GM23338 (cell line): ENCODE measurements at regions not wholly inside any gene's neighbourhood (a gene's known extent, or its start where the extent isn't known, plus 50 kb on each side); places are given as distances from the start of the nearest gene placed in this dataset.
A peak's percentile ranks its signal among the peaks of the same experiment; 100 is the strongest.

Experiments used
- ATAC-seq: fragments of 200-7000 bp; cut with Tn5 transposase; 3 replicates; pipeline ENCODE4 v1.9.1; 2020
- DNase-seq: peaks from one replicate; pipeline ENCODE4 v3.0.0-alpha.2; 2015; ENCODE audit warnings: low spot score
- H2AFZ ChIP-seq: fragments of 200-600 bp; sonication (generic); 2 replicates; pipeline ENCODE4 v1.8.0; 2016; ENCODE audit warnings: antibody characterized with exemption, mild to moderate bottlenecking, moderate library complexity
- H3F3A ChIP-seq: fragments of 200-600 bp; sonication (generic); replicated peaks from 2 replicates; pipeline ENCODE4 v1.8.0; 2017; ENCODE audit warnings: antibody characterized with exemption, mixed run types, low read depth
- H3K27ac ChIP-seq: fragments of 200-600 bp; sonication (generic); 2 replicates; pipeline ENCODE4 v1.6.1; 2016; ENCODE audit warnings: low read depth
- H3K27me3 ChIP-seq: fragments of 200-600 bp; sonication (generic); 2 replicates; pipeline ENCODE4 v1.8.0; 2016; ENCODE audit warnings: mild to moderate bottlenecking, mixed run types, moderate library complexity; ENCODE audit not compliant: insufficient read depth
- H3K36me3 ChIP-seq: fragments of 200-600 bp; sonication (generic); 2 replicates; pipeline ENCODE4 v1.8.0; 2016; ENCODE audit warnings: mild to moderate bottlenecking; ENCODE audit not compliant: insufficient read depth
- H3K4me1 ChIP-seq: fragments of 200-600 bp; sonication (generic); 2 replicates; pipeline ENCODE4 v1.8.0; 2016; ENCODE audit warnings: mild to moderate bottlenecking, moderate library complexity; ENCODE audit not compliant: insufficient read depth
- H3K4me2 ChIP-seq: fragments of 200-600 bp; sonication (generic); 2 replicates; pipeline ENCODE4 v1.7.1; 2017; ENCODE audit warnings: mixed run types
- H3K4me3 ChIP-seq: fragments of 200-600 bp; sonication (generic); 2 replicates; pipeline ENCODE4 v1.6.1; 2016; ENCODE audit warnings: mixed run types
- H3K79me2 ChIP-seq: fragments of 200-600 bp; sonication (generic); replicated peaks from 2 replicates; pipeline ENCODE4 v1.8.0; 2017; ENCODE audit warnings: mild to moderate bottlenecking; ENCODE audit not compliant: insufficient read depth
- H3K9me2 ChIP-seq: fragments of 200-600 bp; sonication (generic); 2 replicates; pipeline ENCODE4 v1.8.0; 2017; ENCODE audit not compliant: insufficient read depth
- H4K20me1 ChIP-seq: fragments of 200-600 bp; sonication (generic); replicated peaks from 2 replicates; pipeline ENCODE4 v1.8.0; 2017; ENCODE audit warnings: mild to moderate bottlenecking; ENCODE audit not compliant: insufficient read depth
- H3K27ac Mint-ChIP-seq: 2 replicates; pipeline ENCODE4 v1.8.0; 2020; ENCODE audit warnings: inconsistent platforms, mild to moderate bottlenecking, moderate library complexity, mixed read lengths
- H3K27me3 Mint-ChIP-seq: 3 replicates; pipeline ENCODE4 v1.8.0; 2022; ENCODE audit warnings: low read depth, mild to moderate bottlenecking, moderate library complexity, mixed read lengths, inconsistent platforms; ENCODE audit not compliant: insufficient read depth, poor library complexity
- H3K36me3 Mint-ChIP-seq: 3 replicates; pipeline ENCODE4 v1.8.0; 2021; ENCODE audit warnings: low read depth, mild to moderate bottlenecking, inconsistent platforms, moderate library complexity, mixed read lengths
- H3K4me1 Mint-ChIP-seq: 3 replicates; pipeline ENCODE4 v1.8.0; 2020; ENCODE audit warnings: mild to moderate bottlenecking, inconsistent platforms, mixed read lengths
- H3K4me3 Mint-ChIP-seq: 3 replicates; pipeline ENCODE4 v1.8.0; 2021; ENCODE audit warnings: moderate library complexity, mild to moderate bottlenecking, inconsistent platforms, mixed read lengths
- H3K9me3 Mint-ChIP-seq: 3 replicates; pipeline ENCODE4 v1.8.0; 2020; ENCODE audit warnings: moderate library complexity, mild to moderate bottlenecking, inconsistent platforms, mixed read lengths
- CREB1 ChIP-seq: fragments of 250-450 bp; sonication (Bioruptor Pico); IDR thresholded peaks from 2 replicates; pipeline ENCODE4 v1.5.0; 2020; ENCODE audit warnings: low read depth, mild to moderate bottlenecking, moderate library complexity
- EZH2 ChIP-seq: fragments of 200-600 bp; sonication (generic); IDR thresholded peaks from one replicate; pipeline ENCODE4 v1.8.0; 2017; ENCODE audit warnings: antibody characterized with exemption, mild to moderate bottlenecking, low read depth; ENCODE audit not compliant: unreplicated experiment
- EZH2phosphoT487 ChIP-seq: fragments of 200-600 bp; sonication (generic); IDR thresholded peaks from one replicate; pipeline ENCODE4 v1.8.1; 2018; ENCODE audit warnings: antibody characterized with exemption; ENCODE audit not compliant: unreplicated experiment
- JUNB ChIP-seq: IDR thresholded peaks from one replicate; pipeline ENCODE4 v1.6.1; 2016; ENCODE audit warnings: antibody characterized with exemption; ENCODE audit not compliant: unreplicated experiment
- NANOG ChIP-seq: IDR thresholded peaks from 2 replicates; pipeline ENCODE4 v1.6.1; 2016; ENCODE audit warnings: antibody characterized with exemption, borderline replicate concordance
- POLR2AphosphoS5 ChIP-seq: IDR thresholded peaks from 2 replicates; pipeline ENCODE4 v1.6.1; 2016; ENCODE audit warnings: antibody characterized with exemption, low read depth
- STAT1 ChIP-seq: IDR thresholded peaks from one replicate; pipeline ENCODE4 v1.6.1; 2016; ENCODE audit warnings: antibody characterized with exemption; ENCODE audit not compliant: unreplicated experiment
- ZNF114 ChIP-seq: fragments of 250-450 bp; sonication (Bioruptor Pico); IDR thresholded peaks from 2 replicates; pipeline ENCODE4 v1.5.0; 2020; ENCODE audit warnings: mild to moderate bottlenecking, moderate library complexity
- ZNF331 ChIP-seq: fragments of 250-450 bp; sonication (Bioruptor Pico); IDR thresholded peaks from 2 replicates; pipeline ENCODE4 v1.5.0; 2020; ENCODE audit warnings: low read depth, mild to moderate bottlenecking, moderate library complexity
- TF ChIP-seq, protein P1 (sequence below), 2 experiments: fragments of 200-600 bp in 1 of 2; sonication (generic) in 1 of 2; conservative IDR thresholded peaks; 2 replicates each; pipeline versions ENCODE4 v1.5.1 to v1.6.1; 2016 to 2017; ENCODE audit warnings: antibody characterized with exemption in 2 of 2, low read depth in 2 of 2, mild to moderate bottlenecking in 2 of 2, moderate library complexity in 1 of 2
- TF ChIP-seq, protein P2 (sequence below): IDR thresholded peaks from one replicate; pipeline ENCODE4 v1.6.1; 2018; ENCODE audit warnings: antibody characterized with exemption; ENCODE audit not compliant: unreplicated experiment

DNA sequence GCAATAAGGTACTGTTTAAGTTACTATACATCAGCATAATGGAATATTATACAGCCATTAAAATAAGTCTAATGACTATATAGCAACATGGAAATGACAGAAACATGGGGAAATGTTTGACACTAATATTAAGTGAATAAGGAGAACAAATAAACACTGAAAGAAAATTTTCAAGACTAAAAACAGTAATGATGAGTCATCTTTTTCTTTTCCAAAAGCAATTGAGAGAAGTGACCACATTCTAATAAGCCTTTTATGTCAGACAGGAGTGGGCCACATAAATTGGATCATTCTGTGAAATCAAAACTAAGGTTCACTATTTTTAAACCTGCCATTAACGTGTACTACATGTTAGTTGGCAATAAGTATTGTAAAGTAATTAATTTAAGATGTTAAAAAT, 187.5 kb downstream of the AHR start:
- no peaks in the 10 kb centered on the region for H3F3A ChIP-seq
- no peaks in the 10 kb centered on the region for H3K9me3 Mint-ChIP-seq

DNA sequence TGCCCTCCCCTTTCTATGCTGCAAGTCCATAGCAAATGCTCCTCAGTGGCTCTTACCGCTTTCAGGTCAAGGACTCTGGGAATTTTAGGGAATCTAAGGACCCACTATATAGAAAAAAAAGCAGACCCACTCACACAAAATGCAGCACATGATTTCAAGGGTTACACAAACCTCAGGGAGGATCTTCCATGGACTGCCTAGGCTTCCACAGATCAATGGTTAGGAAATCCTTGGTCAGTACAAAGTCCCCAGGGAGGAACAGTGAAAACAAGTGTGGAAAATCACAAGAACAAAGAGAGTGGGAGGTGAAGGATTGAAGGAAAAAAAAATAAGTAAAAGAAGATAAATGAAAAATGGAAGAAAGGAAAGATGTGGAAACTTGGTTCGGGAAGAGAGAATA, 188.4 kb downstream of the AHR start:
- Histone ChIP-seq H4K20me1 (no peaks in the 10 kb centered on the region), H3K4me3 (no peak overlapping the region), H3F3A (no peaks in the 10 kb centered on the region), H3K27me3 (no peaks in the 10 kb centered on the region), H3K36me3 (no peaks in the 10 kb centered on the region), H2AFZ (no peak overlapping the region; the same call in 1 of the 2 replicates), H3K4me1 (0 out of 2 replicates have a peak, but pooled peaks cover 7% of the 10 kb centered on the region), H3K27ac (no peak overlapping the region), H3K79me2 (no peaks in the 10 kb centered on the region), H3K4me2 (no peak overlapping the region), H3K9me2 (peaks cover 7% of the 10 kb centered on the region)
- TF ChIP-seq EZH2phosphoT487 (no peak), POLR2AphosphoS5 (no peak)
- TF ChIP-seq, protein P1, sequence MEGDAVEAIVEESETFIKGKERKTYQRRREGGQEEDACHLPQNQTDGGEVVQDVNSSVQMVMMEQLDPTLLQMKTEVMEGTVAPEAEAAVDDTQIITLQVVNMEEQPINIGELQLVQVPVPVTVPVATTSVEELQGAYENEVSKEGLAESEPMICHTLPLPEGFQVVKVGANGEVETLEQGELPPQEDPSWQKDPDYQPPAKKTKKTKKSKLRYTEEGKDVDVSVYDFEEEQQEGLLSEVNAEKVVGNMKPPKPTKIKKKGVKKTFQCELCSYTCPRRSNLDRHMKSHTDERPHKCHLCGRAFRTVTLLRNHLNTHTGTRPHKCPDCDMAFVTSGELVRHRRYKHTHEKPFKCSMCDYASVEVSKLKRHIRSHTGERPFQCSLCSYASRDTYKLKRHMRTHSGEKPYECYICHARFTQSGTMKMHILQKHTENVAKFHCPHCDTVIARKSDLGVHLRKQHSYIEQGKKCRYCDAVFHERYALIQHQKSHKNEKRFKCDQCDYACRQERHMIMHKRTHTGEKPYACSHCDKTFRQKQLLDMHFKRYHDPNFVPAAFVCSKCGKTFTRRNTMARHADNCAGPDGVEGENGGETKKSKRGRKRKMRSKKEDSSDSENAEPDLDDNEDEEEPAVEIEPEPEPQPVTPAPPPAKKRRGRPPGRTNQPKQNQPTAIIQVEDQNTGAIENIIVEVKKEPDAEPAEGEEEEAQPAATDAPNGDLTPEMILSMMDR (conservative IDR thresholded peaks at IDR 0.05; ENCODE audit: low read depth in 2 of 2) = no peak
- ATAC-seq (no peak), DNase-seq (no peak)
- Mint-ChIP-seq H3K4me1 (peaks cover 17% of the 10 kb centered on the region), H3K9me3 (no peaks in the 10 kb centered on the region), H3K27ac (no peak overlapping the region), H3K27me3 (peaks cover 2% of the 10 kb centered on the region), H3K4me3 (no peak overlapping the region), H3K36me3 (no peaks in the 10 kb centered on the region)

More for the DNA sequence above, 187.5 kb downstream of the AHR start:
- Histone ChIP-seq H3K36me3 (no peaks in the 10 kb centered on the region), H3K4me3 (no peak overlapping the region), H3K79me2 (no peaks in the 10 kb centered on the region), H4K20me1 (no peaks in the 10 kb centered on the region), H3K27me3 (no peaks in the 10 kb centered on the region), H3K27ac (no peak overlapping the region), H3K9me2 (peaks cover 7% of the 10 kb centered on the region), H3K4me1 (0 out of 2 replicates have a peak, but pooled peaks cover 7% of the 10 kb centered on the region), H2AFZ (no peak overlapping the region), H3K4me2 (no peak overlapping the region)
- ATAC-seq = no peak
- no peaks in the 10 kb centered on the region for H3K36me3 Mint-ChIP-seq
- H3K4me3 Mint-ChIP-seq = no peak overlapping the region
- TF ChIP-seq CREB1 (CRISPR knock-in tag) = no peak
- no peak for TF ChIP-seq NANOG
- TF ChIP-seq EZH2phosphoT487 = no peak
- no peak for TF ChIP-seq ZNF331
- H3K27me3 Mint-ChIP-seq = peaks cover 2% of the 10 kb centered on the region
- H3K27ac Mint-ChIP-seq = no peak overlapping the region
- no peak for DNase-seq
- H3K4me1 Mint-ChIP-seq = peaks cover 17% of the 10 kb centered on the region

DNA sequence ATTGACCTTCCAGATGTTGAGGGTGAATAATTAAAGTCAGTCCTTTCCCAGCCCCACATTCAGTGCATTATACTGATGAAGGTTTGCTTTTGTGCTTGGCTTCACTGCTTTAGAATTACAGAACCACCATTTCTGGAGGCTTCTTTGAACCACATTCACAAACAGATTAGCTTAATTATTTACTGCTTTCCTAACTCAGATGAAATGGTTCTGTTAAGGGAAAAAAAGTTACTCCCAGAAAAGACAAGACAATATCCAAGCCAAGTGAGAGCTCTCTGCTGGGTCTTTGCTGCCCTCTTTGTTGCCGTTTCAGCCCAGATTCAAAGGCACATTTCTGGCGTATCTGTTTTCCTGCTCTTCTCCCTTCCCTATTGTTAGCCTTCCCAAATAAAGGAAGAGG, 188.9 kb downstream of the AHR start:
- Histone ChIP-seq H3K4me3 (no peak overlapping the region), H3K27ac (no peak overlapping the region), H3K27me3 (no peaks in the 10 kb centered on the region), H3K4me1 (0 out of 2 replicates have a peak, but pooled peaks cover 7% of the 10 kb centered on the region), H4K20me1 (no peaks in the 10 kb centered on the region), H3K4me2 (no peak overlapping the region), H2AFZ (peak overlapping the region; percentile 63), H3K36me3 (no peaks in the 10 kb centered on the region), H3K9me2 (peaks cover 7% of the 10 kb centered on the region), H3K79me2 (no peaks in the 10 kb centered on the region), H3F3A (no peaks in the 10 kb centered on the region)
- DNase-seq = no peak
- Mint-ChIP-seq H3K36me3 (no peaks in the 10 kb centered on the region), H3K9me3 (no peaks in the 10 kb centered on the region), H3K27ac (no peak overlapping the region), H3K27me3 (peaks cover 2% of the 10 kb centered on the region), H3K4me3 (no peak overlapping the region), H3K4me1 (peaks cover 17% of the 10 kb centered on the region)
- ATAC-seq = no peak
- TF ChIP-seq, protein P1 (conservative IDR thresholded peaks at IDR 0.05; ENCODE audit: low read depth in 2 of 2) = no peak
- TF ChIP-seq, protein P2, sequence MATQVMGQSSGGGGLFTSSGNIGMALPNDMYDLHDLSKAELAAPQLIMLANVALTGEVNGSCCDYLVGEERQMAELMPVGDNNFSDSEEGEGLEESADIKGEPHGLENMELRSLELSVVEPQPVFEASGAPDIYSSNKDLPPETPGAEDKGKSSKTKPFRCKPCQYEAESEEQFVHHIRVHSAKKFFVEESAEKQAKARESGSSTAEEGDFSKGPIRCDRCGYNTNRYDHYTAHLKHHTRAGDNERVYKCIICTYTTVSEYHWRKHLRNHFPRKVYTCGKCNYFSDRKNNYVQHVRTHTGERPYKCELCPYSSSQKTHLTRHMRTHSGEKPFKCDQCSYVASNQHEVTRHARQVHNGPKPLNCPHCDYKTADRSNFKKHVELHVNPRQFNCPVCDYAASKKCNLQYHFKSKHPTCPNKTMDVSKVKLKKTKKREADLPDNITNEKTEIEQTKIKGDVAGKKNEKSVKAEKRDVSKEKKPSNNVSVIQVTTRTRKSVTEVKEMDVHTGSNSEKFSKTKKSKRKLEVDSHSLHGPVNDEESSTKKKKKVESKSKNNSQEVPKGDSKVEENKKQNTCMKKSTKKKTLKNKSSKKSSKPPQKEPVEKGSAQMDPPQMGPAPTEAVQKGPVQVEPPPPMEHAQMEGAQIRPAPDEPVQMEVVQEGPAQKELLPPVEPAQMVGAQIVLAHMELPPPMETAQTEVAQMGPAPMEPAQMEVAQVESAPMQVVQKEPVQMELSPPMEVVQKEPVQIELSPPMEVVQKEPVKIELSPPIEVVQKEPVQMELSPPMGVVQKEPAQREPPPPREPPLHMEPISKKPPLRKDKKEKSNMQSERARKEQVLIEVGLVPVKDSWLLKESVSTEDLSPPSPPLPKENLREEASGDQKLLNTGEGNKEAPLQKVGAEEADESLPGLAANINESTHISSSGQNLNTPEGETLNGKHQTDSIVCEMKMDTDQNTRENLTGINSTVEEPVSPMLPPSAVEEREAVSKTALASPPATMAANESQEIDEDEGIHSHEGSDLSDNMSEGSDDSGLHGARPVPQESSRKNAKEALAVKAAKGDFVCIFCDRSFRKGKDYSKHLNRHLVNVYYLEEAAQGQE = no peak
- no peak for TF ChIP-seq EZH2phosphoT487
- no peak for TF ChIP-seq ZNF114 (CRISPR knock-in tag)
- TF ChIP-seq STAT1 = no peak
- no peak for TF ChIP-seq JUNB
- TF ChIP-seq EZH2 = no peak
- no peak for TF ChIP-seq NANOG
